Panc1 (cell line): ENCODE measurements at regions not wholly inside any gene's neighbourhood (a gene's known extent, or its start where the extent isn't known, plus 50 kb on each side); places are given as distances from the start of the nearest gene placed in this dataset.

Experiments
- ATAC-seq: fragments of 200-7000 bp; cut with Tn5 transposase; 2 replicates; pipeline ENCODE4 v1.9.1; 2020; ENCODE audit warnings: mild to moderate bottlenecking, moderate library complexity
- BruUV-seq: library from RNA; stranded (reverse); fragments of 400-500 nt; replicated peaks from 2 replicates; lab custom pipeline; 2021; lab: Mats Ljungman, UMichigan
- CTCF ChIA-PET: fragments of 300-600 bp; sonication (Branson Sonifier 250); formaldehyde crosslinking; loops from one replicate; lab custom pipeline; 2022; ENCODE audit warnings: antibody characterized with exemption; lab: Charles Lee
- POLR2A ChIA-PET: fragments of 300-600 bp; sonication (Branson Sonifier 250); formaldehyde crosslinking; loops from one replicate; lab custom pipeline; 2022; ENCODE audit warnings: antibody characterized with exemption; lab: Charles Lee
- DNase-seq: peaks from one replicate; pipeline ENCODE4 v3.0.0-alpha.2; 2010; ENCODE audit warnings: low read depth, low spot score
- H3K27ac ChIP-seq: 2 replicates; pipeline ENCODE4 v1.5.1; 2011; ENCODE audit warnings: mild to moderate bottlenecking, low read length, inconsistent platforms
- H3K27me3 ChIP-seq: fragments of 200-500 bp; sonication (Bioruptor generic); 2 replicates; pipeline ENCODE4 v1.6.0; 2014; ENCODE audit warnings: low read length, inconsistent platforms; ENCODE audit not compliant: control insufficient read depth, insufficient read depth
- H3K36me3 ChIP-seq: fragments of 200-500 bp; sonication (Bioruptor generic); 2 replicates; pipeline ENCODE4 v1.5.1; 2014; ENCODE audit warnings: inconsistent platforms, mild to moderate bottlenecking, low read length, moderate library complexity; ENCODE audit not compliant: control insufficient read depth, insufficient read depth
- H3K4me1 ChIP-seq: 2 replicates; pipeline ENCODE4 v1.5.1; 2011; ENCODE audit warnings: inconsistent platforms, mild to moderate bottlenecking, low read length, moderate library complexity; ENCODE audit not compliant: control insufficient read depth, insufficient read depth
- H3K4me3 ChIP-seq, 2 experiments: 2 replicates each; pipeline ENCODE4 v1.5.1; 2011 to 2012; ENCODE audit warnings: low read depth in 2 of 2, low read length in 2 of 2, mild to moderate bottlenecking in 2 of 2, inconsistent platforms in 1 of 2, moderate library complexity in 1 of 2
- H3K9me3 ChIP-seq: fragments of 200-500 bp; sonication (Bioruptor generic); 2 replicates; pipeline ENCODE4 v1.5.1; 2014; ENCODE audit warnings: low read depth, mild to moderate bottlenecking, inconsistent platforms, low read length, moderate library complexity; ENCODE audit not compliant: control insufficient read depth, insufficient read depth
- CTCF ChIP-seq: fragments of 450-650 bp; IDR thresholded peaks from 2 replicates; pipeline ENCODE4 v1.5.1; 2017; ENCODE audit warnings: mild to moderate bottlenecking
- POLR2AphosphoS5 ChIP-seq: IDR thresholded peaks from 2 replicates; pipeline ENCODE4 v1.6.1; 2012; ENCODE audit warnings: mild to moderate bottlenecking, low read depth, low read length, moderate library complexity
- SIN3A ChIP-seq: IDR thresholded peaks from 2 replicates; pipeline ENCODE4 v1.6.1; 2012; ENCODE audit warnings: low read depth, mild to moderate bottlenecking, low read length, moderate library complexity, borderline replicate concordance; ENCODE audit not compliant: insufficient read depth
- TCF7L2 ChIP-seq: IDR thresholded peaks from 2 replicates; pipeline ENCODE4 v1.6.1; 2011; ENCODE audit warnings: mild to moderate bottlenecking, low read depth, low read length, inconsistent platforms
- in situ Hi-C: cut with HindIII; loops from 2 replicates; pipeline ENCODE4 v1.10.0; 2016; ENCODE audit warnings: low sequenced_read_pairs, low pct_unique_long_range_greater_than_20kb
- intact Hi-C: fragments of 100-400 bp; cut with micrococcal nuclease; formaldehyde crosslinking; loops from one replicate; pipeline ENCODE4 v1.10.0; 2022; ENCODE audit not compliant: unreplicated experiment
- TF ChIP-seq, protein P1 (sequence below), 2 experiments: IDR thresholded peaks; 2 replicates each; pipeline ENCODE4 v1.6.1; 2011 to 2012; ENCODE audit warnings: low read depth in 2 of 2, control low read depth in 1 of 2, low read length in 1 of 2, mild to moderate bottlenecking in 1 of 2, moderate library complexity in 1 of 2; ENCODE audit not compliant: insufficient read depth in 1 of 2

- no TSS peak for BruUV-seq
- Histone ChIP-seq H3K9me3 (no peaks in the 10 kb centered on the region), H3K27ac (no peak overlapping the region), H3K4me1 (peaks cover 6% of the 10 kb centered on the region; the same call in 1 of the 2 replicates), H3K4me3 (no peak overlapping the region), H3K27me3 (no peaks in the 10 kb centered on the region), H3K36me3 (no peaks in the 10 kb centered on the region)
- DNase-seq (no peak), ATAC-seq (no peak)
- CTCF ChIA-PET = no interaction called here
- intact Hi-C loops = no loop called here
- POLR2A ChIA-PET = interaction anchor here (0.6 kb wide), 1 partner anchor 44 kb away, joined by 4 read pairs; no protein-coding TSS in a partner anchor
- TF ChIP-seq SIN3A (no peak), CTCF (no peak), TCF7L2 (no peak), POLR2AphosphoS5 (no peak)
- TF ChIP-seq, protein P1, sequence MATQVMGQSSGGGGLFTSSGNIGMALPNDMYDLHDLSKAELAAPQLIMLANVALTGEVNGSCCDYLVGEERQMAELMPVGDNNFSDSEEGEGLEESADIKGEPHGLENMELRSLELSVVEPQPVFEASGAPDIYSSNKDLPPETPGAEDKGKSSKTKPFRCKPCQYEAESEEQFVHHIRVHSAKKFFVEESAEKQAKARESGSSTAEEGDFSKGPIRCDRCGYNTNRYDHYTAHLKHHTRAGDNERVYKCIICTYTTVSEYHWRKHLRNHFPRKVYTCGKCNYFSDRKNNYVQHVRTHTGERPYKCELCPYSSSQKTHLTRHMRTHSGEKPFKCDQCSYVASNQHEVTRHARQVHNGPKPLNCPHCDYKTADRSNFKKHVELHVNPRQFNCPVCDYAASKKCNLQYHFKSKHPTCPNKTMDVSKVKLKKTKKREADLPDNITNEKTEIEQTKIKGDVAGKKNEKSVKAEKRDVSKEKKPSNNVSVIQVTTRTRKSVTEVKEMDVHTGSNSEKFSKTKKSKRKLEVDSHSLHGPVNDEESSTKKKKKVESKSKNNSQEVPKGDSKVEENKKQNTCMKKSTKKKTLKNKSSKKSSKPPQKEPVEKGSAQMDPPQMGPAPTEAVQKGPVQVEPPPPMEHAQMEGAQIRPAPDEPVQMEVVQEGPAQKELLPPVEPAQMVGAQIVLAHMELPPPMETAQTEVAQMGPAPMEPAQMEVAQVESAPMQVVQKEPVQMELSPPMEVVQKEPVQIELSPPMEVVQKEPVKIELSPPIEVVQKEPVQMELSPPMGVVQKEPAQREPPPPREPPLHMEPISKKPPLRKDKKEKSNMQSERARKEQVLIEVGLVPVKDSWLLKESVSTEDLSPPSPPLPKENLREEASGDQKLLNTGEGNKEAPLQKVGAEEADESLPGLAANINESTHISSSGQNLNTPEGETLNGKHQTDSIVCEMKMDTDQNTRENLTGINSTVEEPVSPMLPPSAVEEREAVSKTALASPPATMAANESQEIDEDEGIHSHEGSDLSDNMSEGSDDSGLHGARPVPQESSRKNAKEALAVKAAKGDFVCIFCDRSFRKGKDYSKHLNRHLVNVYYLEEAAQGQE (IDR thresholded peaks at IDR 0.05; ENCODE audit: insufficient read depth in 1 of 2, low read depth in 2 of 2, low read length in 1 of 2) = no peak
- in situ Hi-C loops = no loop called here
These were observed 184.5 kb downstream of the TANC2 start for GRCh38 chr17:63150490-63150889.

DNA sequence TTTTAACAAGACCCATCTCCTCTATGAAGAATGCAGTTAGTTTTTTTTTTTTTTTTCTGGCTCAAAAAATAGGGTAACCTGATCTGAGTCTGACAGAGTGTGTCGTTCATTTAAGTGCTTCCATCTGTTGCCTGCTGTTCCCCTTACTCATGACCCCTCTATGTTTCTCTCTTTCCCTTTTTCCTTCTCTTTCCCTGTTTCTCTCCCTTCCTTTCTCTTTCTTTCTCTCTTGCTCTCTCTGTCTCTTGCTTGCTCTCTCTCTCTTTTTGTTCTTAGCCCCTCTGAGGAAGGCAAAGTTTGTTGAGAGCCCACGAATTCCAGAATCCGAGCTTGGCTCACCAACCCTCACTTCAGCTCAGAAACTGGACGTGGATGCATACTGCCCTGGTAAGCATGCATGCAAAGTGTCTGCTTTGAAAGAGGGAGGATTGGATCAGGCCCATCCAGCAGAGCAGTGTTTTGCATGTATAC is 185.0 kb downstream of the TANC2 start:
- no TSS peak for BruUV-seq
- intact Hi-C loops = no loop called here
- Histone ChIP-seq H3K4me3 (no peak overlapping the region), H3K36me3 (no peaks in the 10 kb centered on the region), H3K27me3 (no peaks in the 10 kb centered on the region), H3K9me3 (no peaks in the 10 kb centered on the region), H3K27ac (no peak overlapping the region), H3K4me1 (peaks cover 6% of the 10 kb centered on the region; the same call in 1 of the 2 replicates)
- CTCF ChIA-PET = no interaction called here
- no peak for ATAC-seq
- DNase-seq = no peak
- POLR2A ChIA-PET = interaction anchor here (0.6 kb wide), 1 partner anchor 45 kb away, joined by 4 read pairs; no protein-coding TSS in a partner anchor
- TF ChIP-seq SIN3A = no peak
- TF ChIP-seq, protein P1 (IDR thresholded peaks at IDR 0.05; ENCODE audit: insufficient read depth in 1 of 2, low read depth in 2 of 2, low read length in 1 of 2) = no peak
- no peak for TF ChIP-seq TCF7L2
- TF ChIP-seq CTCF = no peak
- no peak for TF ChIP-seq POLR2AphosphoS5
- in situ Hi-C loops = no loop called here
